Fibroblast of the conjunctiva (primary cell): ENCODE measurements at regions not wholly inside any gene's neighbourhood (a gene's known extent, or its start where the extent isn't known, plus 50 kb on each side); places are given as distances from the start of the nearest gene placed in this dataset.
"Not testable (repeated sequence)": the region's sequence is repeated elsewhere in the genome, so short reads cannot be mapped to it uniquely, and the experiment has no call there.

ENCODE experiments used
- DNase-seq: peaks from one replicate; pipeline ENCODE4 v3.0.0-alpha.2; 2010; ENCODE audit warnings: low read depth

- no peak for DNase-seq
These were observed 194.0 kb downstream of the COX18 start for GRCh38 chr4:72875545-72875944.

GRCh38 chr4:72875138-72875537 lies 194.4 kb downstream of the COX18 start:
- no peak for DNase-seq

- no peak for DNase-seq
These were observed 204.6 kb downstream of the COX18 start for GRCh38 chr4:72864898-72865297.

GRCh38 chr4:72864277-72864676 lies 205.2 kb downstream of the COX18 start:
- not testable (repeated sequence) for DNase-seq

- DNase-seq, result no peak
These were observed 208.8 kb downstream of the COX18 start for GRCh38 chr4:72860766-72861165.

- no peak for DNase-seq
These were observed 211.2 kb downstream of the COX18 start for GRCh38 chr4:72858328-72858727.

GRCh38 chr4:72857787-72858186 lies 211.7 kb downstream of the COX18 start:
- no peak for DNase-seq

- no peak for DNase-seq
These were observed 212.3 kb downstream of the COX18 start for GRCh38 chr4:72857216-72857615.

GRCh38 chr4:72846280-72847111 lies 223.0 kb downstream of the COX18 start:
- no peak for DNase-seq

- DNase-seq, result no peak
These were observed 226.1 kb downstream of the COX18 start for GRCh38 chr4:72843466-72843865.

GRCh38 chr4:72842323-72842722 lies 227.2 kb downstream of the COX18 start:
- DNase-seq, result no peak

- DNase-seq, result not testable (repeated sequence)
These were observed 229.3 kb downstream of the COX18 start for GRCh38 chr4:72840166-72840565.

- DNase-seq, result no peak
These were observed 240.7 kb downstream of the COX18 start for GRCh38 chr4:72828864-72829263.

- DNase-seq, result no peak
These were observed 241.5 kb downstream of the COX18 start for GRCh38 chr4:72827968-72828367.

GRCh38 chr4:72820107-72820506 lies 249.4 kb downstream of the COX18 start:
- DNase-seq, result no peak

GRCh38 chr4:72817012-72817411 lies 248.0 kb upstream of the ADAMTS3 start:
- no peak for DNase-seq

- DNase-seq, result no peak
These were observed 245.2 kb upstream of the ADAMTS3 start for GRCh38 chr4:72814241-72814640.

- no peak for DNase-seq
These were observed 240.2 kb upstream of the ADAMTS3 start for GRCh38 chr4:72809208-72809607.

GRCh38 chr4:72805284-72805683 lies 236.3 kb upstream of the ADAMTS3 start:
- no peak for DNase-seq

- DNase-seq, result no peak
These were observed 228.5 kb upstream of the ADAMTS3 start for GRCh38 chr4:72797486-72797885.

GRCh38 chr4:72791054-72791453 lies 222.0 kb upstream of the ADAMTS3 start:
- no peak for DNase-seq

GRCh38 chr4:72786401-72786990 lies 217.5 kb upstream of the ADAMTS3 start:
- DNase-seq, result no peak

GRCh38 chr4:72779241-72779640 lies 210.2 kb upstream of the ADAMTS3 start:
- DNase-seq, result no peak

- no peak for DNase-seq
These were observed 208.4 kb upstream of the ADAMTS3 start for GRCh38 chr4:72777436-72777835.
